CD4-positive, alpha-beta memory T cell (primary cell): ENCODE measurements at regions not wholly inside any gene's neighbourhood (a gene's known extent, or its start where the extent isn't known, plus 50 kb on each side); places are given as distances from the start of the nearest gene placed in this dataset.

ENCODE experiments used
- CTCF ChIA-PET: fragments of 350-600 bp; sonication (Branson Sonifier 250); formaldehyde crosslinking; loops from one replicate; lab custom pipeline; 2021; ENCODE audit warnings: inconsistent platforms; ENCODE audit not compliant: partially characterized antibody; lab: Charles Lee
- POLR2A ChIA-PET: fragments of 350-600 bp; sonication (Branson Sonifier 250); formaldehyde crosslinking; loops from one replicate; lab custom pipeline; 2021; ENCODE audit not compliant: partially characterized antibody; lab: Charles Lee
- DNase-seq, 5 donors: peaks; one replicate each; pipeline versions ENCODE4 v3.0.0 to v3.0.0-alpha.2; 2020 to 2022; ENCODE audit warnings: mixed read lengths in 1 of 5
- H3K27ac ChIP-seq: one replicate; pipeline ENCODE4 v1.7.0; 2013; ENCODE audit warnings: low read depth, low read length
- H3K27me3 ChIP-seq: 2 replicates; pipeline ENCODE4 v1.7.0; 2013; ENCODE audit warnings: mild to moderate bottlenecking, low read length, moderate library complexity; ENCODE audit not compliant: insufficient read depth
- H3K36me3 ChIP-seq: 2 replicates; pipeline ENCODE4 v1.7.0; 2013; ENCODE audit warnings: mild to moderate bottlenecking, low read length, moderate library complexity; ENCODE audit not compliant: insufficient read depth
- H3K4me1 ChIP-seq: 2 replicates; pipeline ENCODE4 v1.7.0; 2013; ENCODE audit warnings: mild to moderate bottlenecking, low read length, moderate library complexity; ENCODE audit not compliant: insufficient read depth
- H3K4me3 ChIP-seq, 2 donors: one replicate each; pipeline ENCODE4 v1.7.0; 2013; ENCODE audit warnings: low read length in 2 of 2, mild to moderate bottlenecking in 1 of 2
- H3K9me3 ChIP-seq, 2 donors: one replicate each; pipeline ENCODE4 v1.7.0; 2013; ENCODE audit warnings: low read length in 2 of 2, control low read depth in 1 of 2; ENCODE audit not compliant: control insufficient read depth in 1 of 2
- H3K27ac Mint-ChIP-seq, 7 donors: one replicate each; pipeline ENCODE4 v1.8.0; 2020 to 2021; ENCODE audit warnings: mixed read lengths in 7 of 7, mild to moderate bottlenecking in 6 of 7, inconsistent platforms in 3 of 7, moderate library complexity in 3 of 7
- H3K27me3 Mint-ChIP-seq, 2 donors: one replicate each; pipeline ENCODE4 v1.8.0; 2020 to 2021; ENCODE audit warnings: mixed read lengths in 2 of 2
- H3K36me3 Mint-ChIP-seq, 2 donors: one replicate each; pipeline ENCODE4 v1.8.0; 2020 to 2021; ENCODE audit warnings: mixed read lengths in 2 of 2, inconsistent platforms in 1 of 2, mild to moderate bottlenecking in 1 of 2
- H3K4me1 Mint-ChIP-seq, 4 donors: one replicate each; pipeline ENCODE4 v1.8.0; 2020 to 2021; ENCODE audit warnings: mixed read lengths in 4 of 4, mild to moderate bottlenecking in 1 of 4
- H3K4me3 Mint-ChIP-seq, 8 donors: one replicate each; pipeline ENCODE4 v1.8.0; 2020 to 2021; ENCODE audit warnings: mixed read lengths in 8 of 8, mild to moderate bottlenecking in 7 of 8, moderate library complexity in 6 of 8, inconsistent platforms in 3 of 8
- H3K9me3 Mint-ChIP-seq, 8 donors: one replicate each; pipeline ENCODE4 v1.8.0; 2020 to 2021; ENCODE audit warnings: mixed read lengths in 8 of 8, mild to moderate bottlenecking in 5 of 8, inconsistent platforms in 3 of 8, moderate library complexity in 1 of 8
- intact Hi-C: fragments of 100-400 bp; cut with micrococcal nuclease; formaldehyde crosslinking; loops from one replicate; pipeline ENCODE4 v1.15.1; 2023

DNA sequence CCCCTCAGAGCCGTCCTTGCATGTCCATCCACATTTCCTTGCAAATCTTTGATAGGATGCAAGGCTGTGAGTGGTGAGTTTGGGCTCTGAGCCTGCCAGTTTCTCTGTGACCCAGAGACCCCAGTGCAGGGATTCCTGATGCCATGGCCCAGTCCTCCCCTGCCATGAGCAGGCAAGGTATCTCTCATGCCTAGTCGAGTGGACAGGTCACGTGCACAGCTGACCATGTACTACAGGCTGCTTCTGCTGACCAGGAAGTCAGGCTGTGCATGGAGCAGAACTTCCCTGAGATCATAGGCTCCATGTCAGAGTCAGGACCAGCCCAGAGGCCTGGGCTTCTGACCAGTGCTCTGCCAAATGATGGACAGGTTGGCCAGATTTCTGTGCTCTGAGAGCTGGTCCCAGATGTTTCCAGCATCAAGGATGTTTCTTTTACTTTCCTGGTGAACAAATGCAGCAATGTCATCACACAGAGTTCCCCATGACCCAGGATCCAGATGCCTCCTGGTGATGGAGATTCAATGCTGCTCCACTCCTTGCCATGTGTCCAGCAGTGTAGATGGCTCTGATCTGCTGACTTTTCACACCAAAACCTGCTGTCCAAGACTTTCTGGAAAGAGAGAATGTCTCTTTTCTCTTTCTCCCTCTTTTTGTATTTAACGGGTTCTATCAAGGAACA is 321.6 kb upstream of the HS6ST1 start:
- peaks cover 0 to 2% of the 10 kb centered on the region in 2 donors for H3K27me3 Mint-ChIP-seq
- no peaks in the 10 kb centered on the region for H3K9me3 ChIP-seq
- H3K27me3 ChIP-seq, result no peaks in the 10 kb centered on the region
- H3K9me3 Mint-ChIP-seq, result peaks cover 0 to 3% (median 0%) of the 10 kb centered on the region in 8 donors
- intact Hi-C loops, result no loop called here
- H3K36me3 Mint-ChIP-seq, result no peaks in the 10 kb centered on the region
- CTCF ChIA-PET, result no interaction called here
- no peak overlapping the region for H3K27ac Mint-ChIP-seq
- no peaks in the 10 kb centered on the region for H3K4me1 ChIP-seq
- DNase-seq, result no peak
- POLR2A ChIA-PET, result no interaction called here
- H3K27ac ChIP-seq, result no peak overlapping the region
- no peaks in the 10 kb centered on the region for H3K36me3 ChIP-seq
- H3K4me3 Mint-ChIP-seq, result no peak overlapping the region
- H3K4me3 ChIP-seq, result no peak overlapping the region
- H3K4me1 Mint-ChIP-seq, result no peaks in the 10 kb centered on the region

- Histone ChIP-seq H3K9me3 (no peaks in the 10 kb centered on the region), H3K4me3 (no peak overlapping the region), H3K27me3 (no peaks in the 10 kb centered on the region), H3K27ac (no peak overlapping the region), H3K36me3 (no peaks in the 10 kb centered on the region), H3K4me1 (no peaks in the 10 kb centered on the region)
- no peak for DNase-seq
- H3K27ac Mint-ChIP-seq, result no peak overlapping the region
- ChIA-PET POLR2A (no interaction called here), CTCF (no interaction called here)
- no peaks in the 10 kb centered on the region for H3K4me1 Mint-ChIP-seq
- peaks cover 0 to 2% of the 10 kb centered on the region in 2 donors for H3K27me3 Mint-ChIP-seq
- H3K4me3 Mint-ChIP-seq, result no peak overlapping the region
- H3K36me3 Mint-ChIP-seq, result no peaks in the 10 kb centered on the region
- peaks cover 0 to 2% (median 0%) of the 10 kb centered on the region in 8 donors for H3K9me3 Mint-ChIP-seq
- intact Hi-C loops, result no loop called here
Observed at GRCh38 chr2:128640845-128641360, 322.2 kb upstream of the HS6ST1 start.

- H3K4me1 Mint-ChIP-seq, result no peaks in the 10 kb centered on the region
- no peak overlapping the region for H3K27ac Mint-ChIP-seq
- no peaks in the 10 kb centered on the region for H3K36me3 ChIP-seq
- DNase-seq, result no peak
- no peak overlapping the region for H3K27ac ChIP-seq
- H3K9me3 ChIP-seq, result no peaks in the 10 kb centered on the region
- peaks cover 0 to 2% of the 10 kb centered on the region in 2 donors for H3K27me3 Mint-ChIP-seq
- no peaks in the 10 kb centered on the region for H3K36me3 Mint-ChIP-seq
- peaks cover 0 to 1% (median 0%) of the 10 kb centered on the region in 8 donors for H3K9me3 Mint-ChIP-seq
- ChIA-PET CTCF (no interaction called here), POLR2A (no interaction called here)
- intact Hi-C loops, result no loop called here
- no peaks in the 10 kb centered on the region for H3K27me3 ChIP-seq
- H3K4me3 Mint-ChIP-seq, result no peak overlapping the region
- no peaks in the 10 kb centered on the region for H3K4me1 ChIP-seq
- no peak overlapping the region for H3K4me3 ChIP-seq
Observed at GRCh38 chr2:128641421-128642080, 322.9 kb upstream of the HS6ST1 start.

- no peaks in the 10 kb centered on the region for H3K4me1 ChIP-seq
- CTCF ChIA-PET, result no interaction called here
- Mint-ChIP-seq H3K4me1 (no peaks in the 10 kb centered on the region), H3K36me3 (no peaks in the 10 kb centered on the region), H3K9me3 (peaks cover 0 to 1% (median 0%) of the 10 kb centered on the region in 8 donors), H3K4me3 (no peak overlapping the region), H3K27ac (peak overlapping the region in 1 of 7 donors; percentile 17), H3K27me3 (peaks cover 0 to 2% of the 10 kb centered on the region in 2 donors)
- no peak for DNase-seq
- H3K4me3 ChIP-seq, result no peak overlapping the region
- H3K27ac ChIP-seq, result no peak overlapping the region
- intact Hi-C loops, result no loop called here
- POLR2A ChIA-PET, result no interaction called here
- H3K27me3 ChIP-seq, result no peaks in the 10 kb centered on the region
- H3K9me3 ChIP-seq, result no peaks in the 10 kb centered on the region
- H3K36me3 ChIP-seq, result no peaks in the 10 kb centered on the region
Observed at GRCh38 chr2:128642316-128642715, 323.6 kb upstream of the HS6ST1 start.

GRCh38 chr2:128642821-128643220 is 324.2 kb upstream of the HS6ST1 start:
- no peaks in the 10 kb centered on the region for H3K27me3 ChIP-seq
- peak overlapping the region in 1 of 7 donors; percentile 17 for H3K27ac Mint-ChIP-seq
- no peaks in the 10 kb centered on the region for H3K36me3 Mint-ChIP-seq
- intact Hi-C loops, result no loop called here
- no peak overlapping the region for H3K4me3 Mint-ChIP-seq
- CTCF ChIA-PET, result no interaction called here
- POLR2A ChIA-PET, result no interaction called here
- H3K27ac ChIP-seq, result no peak overlapping the region
- H3K4me1 Mint-ChIP-seq, result no peaks in the 10 kb centered on the region
- H3K27me3 Mint-ChIP-seq, result peaks cover 0 to under 1% of the 10 kb centered on the region in 2 donors
- peaks cover 0 to 1% (median 0%) of the 10 kb centered on the region in 8 donors for H3K9me3 Mint-ChIP-seq
- DNase-seq, result no peak
- no peaks in the 10 kb centered on the region for H3K4me1 ChIP-seq
- no peaks in the 10 kb centered on the region for H3K36me3 ChIP-seq
- H3K4me3 ChIP-seq, result no peak overlapping the region
- no peaks in the 10 kb centered on the region for H3K9me3 ChIP-seq

DNA sequence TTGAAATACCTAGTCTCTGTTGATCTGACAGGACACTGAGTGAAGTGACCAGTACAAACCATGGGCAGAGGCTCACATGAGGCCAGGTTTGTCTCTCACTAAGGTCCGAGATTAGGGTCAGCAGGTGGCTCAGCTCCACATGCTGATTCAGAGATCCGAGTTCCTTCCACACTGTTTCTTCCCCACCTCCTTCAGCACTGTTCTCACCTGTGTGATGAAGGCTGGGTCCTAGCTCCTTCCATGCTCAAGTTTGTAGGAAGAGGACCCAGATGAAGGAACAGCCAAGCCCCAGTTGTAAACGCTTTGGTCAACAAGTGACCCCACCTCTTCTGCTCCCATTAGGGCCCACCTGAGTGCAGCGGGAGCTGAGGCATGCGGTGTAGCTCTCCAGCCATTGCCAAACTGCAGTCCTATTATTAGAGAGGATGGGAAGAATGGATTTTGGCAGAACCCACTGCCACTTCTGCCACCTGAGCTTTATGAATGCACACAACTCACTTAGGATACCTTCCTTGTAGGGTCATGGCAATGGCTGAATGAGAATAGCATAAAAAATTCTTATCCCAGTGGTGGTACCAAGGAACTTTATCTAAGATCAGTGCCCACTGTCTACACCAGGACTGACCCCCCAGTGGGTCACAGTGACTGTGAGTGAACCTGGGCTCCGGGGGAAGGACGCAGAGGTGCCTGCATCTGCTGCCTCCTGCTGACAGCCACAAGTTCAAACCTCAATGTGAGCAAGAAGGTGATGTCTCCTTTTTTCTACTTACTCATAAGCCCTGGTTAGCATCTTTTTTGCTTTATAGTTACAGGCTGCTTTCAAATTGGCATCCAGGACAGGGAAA is 324.8 kb upstream of the HS6ST1 start:
- Histone ChIP-seq H3K4me1 (no peaks in the 10 kb centered on the region), H3K36me3 (no peaks in the 10 kb centered on the region), H3K9me3 (no peaks in the 10 kb centered on the region), H3K4me3 (no peak overlapping the region), H3K27ac (no peak overlapping the region), H3K27me3 (no peaks in the 10 kb centered on the region)
- ChIA-PET CTCF (no interaction called here), POLR2A (no interaction called here)
- Mint-ChIP-seq H3K27ac (no peak overlapping the region), H3K9me3 (peaks cover 0 to 1% (median 0%) of the 10 kb centered on the region in 8 donors), H3K27me3 (no peaks in the 10 kb centered on the region), H3K4me1 (no peaks in the 10 kb centered on the region), H3K36me3 (no peaks in the 10 kb centered on the region), H3K4me3 (no peak overlapping the region)
- intact Hi-C loops, result no loop called here
- DNase-seq, result no peak

DNA sequence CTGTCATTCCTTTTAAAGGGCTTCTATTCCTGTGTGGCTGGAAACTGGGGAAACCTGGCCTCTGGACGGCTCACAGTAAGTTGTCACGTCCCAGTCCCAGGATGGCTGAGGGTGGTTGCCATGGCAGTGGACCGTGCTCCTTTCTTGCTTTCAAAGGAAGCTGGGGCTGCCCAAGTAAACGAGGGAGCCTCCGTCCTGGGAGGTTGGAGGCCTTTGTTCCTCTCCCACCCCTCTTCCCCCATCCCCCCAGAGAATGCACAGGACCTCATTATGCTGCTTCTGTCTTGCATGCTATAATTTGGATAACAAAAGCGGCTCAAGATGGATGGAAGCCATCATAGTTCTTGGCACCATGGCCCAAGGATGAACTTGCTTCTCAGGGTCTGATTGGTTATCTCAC is 325.5 kb upstream of the HS6ST1 start:
- DNase-seq, result no peak
- H3K36me3 ChIP-seq, result no peaks in the 10 kb centered on the region
- Mint-ChIP-seq H3K27me3 (no peaks in the 10 kb centered on the region), H3K9me3 (peaks cover 0 to 1% (median 0%) of the 10 kb centered on the region in 8 donors), H3K27ac (no peak overlapping the region), H3K36me3 (no peaks in the 10 kb centered on the region), H3K4me1 (no peaks in the 10 kb centered on the region), H3K4me3 (no peak overlapping the region)
- H3K4me1 ChIP-seq, result no peaks in the 10 kb centered on the region
- no peaks in the 10 kb centered on the region for H3K9me3 ChIP-seq
- CTCF ChIA-PET, result no interaction called here
- H3K27ac ChIP-seq, result no peak overlapping the region
- H3K4me3 ChIP-seq, result no peak overlapping the region
- intact Hi-C loops, result no loop called here
- no peaks in the 10 kb centered on the region for H3K27me3 ChIP-seq
- POLR2A ChIA-PET, result no interaction called here
